Cardiac muscle cell (in vitro differentiated cells and primary cell): ENCODE measurements at regions not wholly inside any gene's neighbourhood (a gene's known extent, or its start where the extent isn't known, plus 50 kb on each side); places are given as distances from the start of the nearest gene placed in this dataset.

ENCODE experiments used
- DNase-seq, 2 donors: peaks; one replicate each; pipeline versions ENCODE4 v3.0.0 to v3.0.0-alpha.2; 2010 to 2017; ENCODE audit warnings: low read depth in 1 of 2, low spot score in 1 of 2
- H3K27ac ChIP-seq: fragments of 200-600 bp; sonication (generic); 2 replicates; pipeline ENCODE4 v1.5.1; 2016
- H3K27me3 ChIP-seq: fragments of 200-600 bp; sonication (generic); 2 replicates; pipeline ENCODE4 v1.6.0; 2016; ENCODE audit warnings: control low read depth
- H3K36me3 ChIP-seq: fragments of 200-600 bp; sonication (generic); 2 replicates; pipeline ENCODE4 v1.5.1; 2016; ENCODE audit warnings: control low read depth
- H3K4me1 ChIP-seq: fragments of 200-600 bp; sonication (generic); 2 replicates; pipeline ENCODE4 v1.8.1; 2017; ENCODE audit warnings: low read depth, mild to moderate bottlenecking, mixed run types
- H3K4me3 ChIP-seq: fragments of 200-600 bp; sonication (generic); 2 replicates; pipeline ENCODE4 v1.5.1; 2016; ENCODE audit warnings: mild to moderate bottlenecking
- H3K9me3 ChIP-seq: fragments of 200-600 bp; sonication (generic); 2 replicates; pipeline ENCODE4 v1.5.1; 2017; ENCODE audit warnings: low read depth, mild to moderate bottlenecking, control low read depth
- TF ChIP-seq, protein P1 (sequence below): IDR thresholded peaks from 2 replicates; pipeline ENCODE4 v1.5.1; 2012; ENCODE audit warnings: low read depth, mild to moderate bottlenecking, low read length

DNA sequence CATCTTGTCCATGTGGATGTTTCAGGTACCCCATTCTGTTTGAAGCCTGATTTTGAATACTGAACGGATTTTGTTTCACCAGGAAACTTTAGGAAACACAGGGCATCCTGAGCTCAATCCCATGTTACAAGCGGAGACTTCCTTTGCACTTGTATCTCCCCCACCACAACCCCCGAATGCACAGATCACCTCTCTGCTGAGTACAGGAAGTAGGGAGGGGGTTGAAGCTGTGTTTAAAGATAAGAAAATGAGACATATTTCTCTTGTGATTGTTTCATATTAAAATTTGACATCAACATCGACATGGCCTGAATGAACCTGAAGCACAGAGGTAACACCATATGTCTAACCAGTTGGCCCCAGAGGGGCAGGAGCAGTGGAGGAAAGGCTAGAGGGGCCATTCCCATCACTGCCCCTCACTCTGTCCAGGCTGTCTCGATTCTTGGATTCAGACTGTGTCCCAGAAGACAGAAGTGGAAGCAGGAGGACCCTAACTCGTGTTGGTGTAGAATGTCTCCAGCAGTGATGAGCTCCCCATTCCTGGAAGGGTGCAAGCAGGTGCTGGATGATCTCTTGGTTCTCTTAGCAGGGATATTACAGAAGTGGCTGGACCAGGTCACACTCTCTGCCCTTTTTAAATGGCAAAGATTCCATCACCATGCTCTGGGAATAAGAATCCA is 59.6 kb upstream of the IQSEC1 start:
- TF ChIP-seq, protein P1, sequence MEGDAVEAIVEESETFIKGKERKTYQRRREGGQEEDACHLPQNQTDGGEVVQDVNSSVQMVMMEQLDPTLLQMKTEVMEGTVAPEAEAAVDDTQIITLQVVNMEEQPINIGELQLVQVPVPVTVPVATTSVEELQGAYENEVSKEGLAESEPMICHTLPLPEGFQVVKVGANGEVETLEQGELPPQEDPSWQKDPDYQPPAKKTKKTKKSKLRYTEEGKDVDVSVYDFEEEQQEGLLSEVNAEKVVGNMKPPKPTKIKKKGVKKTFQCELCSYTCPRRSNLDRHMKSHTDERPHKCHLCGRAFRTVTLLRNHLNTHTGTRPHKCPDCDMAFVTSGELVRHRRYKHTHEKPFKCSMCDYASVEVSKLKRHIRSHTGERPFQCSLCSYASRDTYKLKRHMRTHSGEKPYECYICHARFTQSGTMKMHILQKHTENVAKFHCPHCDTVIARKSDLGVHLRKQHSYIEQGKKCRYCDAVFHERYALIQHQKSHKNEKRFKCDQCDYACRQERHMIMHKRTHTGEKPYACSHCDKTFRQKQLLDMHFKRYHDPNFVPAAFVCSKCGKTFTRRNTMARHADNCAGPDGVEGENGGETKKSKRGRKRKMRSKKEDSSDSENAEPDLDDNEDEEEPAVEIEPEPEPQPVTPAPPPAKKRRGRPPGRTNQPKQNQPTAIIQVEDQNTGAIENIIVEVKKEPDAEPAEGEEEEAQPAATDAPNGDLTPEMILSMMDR: no peak
- Histone ChIP-seq H3K36me3 (no peaks in the 10 kb centered on the region), H3K4me3 (no peak overlapping the region), H3K4me1 (no peaks in the 10 kb centered on the region), H3K27ac (no peak overlapping the region), H3K27me3 (no peaks in the 10 kb centered on the region), H3K9me3 (no peaks in the 10 kb centered on the region)
- DNase-seq: no peak

DNA sequence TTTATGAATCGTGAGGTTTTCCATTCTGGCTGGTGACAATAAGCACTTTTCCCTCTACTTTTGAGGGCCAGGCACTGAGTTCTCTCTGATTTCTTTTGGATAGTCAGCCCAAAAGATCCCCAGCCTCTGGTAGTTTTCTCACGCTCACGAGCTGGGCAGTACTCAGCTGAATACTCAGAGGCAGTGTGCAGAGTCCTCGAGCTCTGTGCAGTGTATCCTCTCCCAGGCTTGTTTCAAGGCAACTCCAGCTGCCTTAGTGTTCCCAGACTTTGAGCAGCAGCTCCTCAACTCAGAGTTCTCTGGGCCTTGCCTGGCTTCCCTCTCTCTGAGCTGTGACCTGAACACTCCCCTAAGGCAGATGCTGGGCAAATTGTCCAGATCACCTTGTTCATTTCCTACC is 59.1 kb upstream of the IQSEC1 start:
- H3K27ac ChIP-seq: no peak overlapping the region
- TF ChIP-seq, protein P1: no peak
- H3K4me3 ChIP-seq: no peak overlapping the region
- no peaks in the 10 kb centered on the region for H3K9me3 ChIP-seq
- no peak for DNase-seq
- H3K36me3 ChIP-seq: no peaks in the 10 kb centered on the region
- no peaks in the 10 kb centered on the region for H3K4me1 ChIP-seq
- no peaks in the 10 kb centered on the region for H3K27me3 ChIP-seq

DNA sequence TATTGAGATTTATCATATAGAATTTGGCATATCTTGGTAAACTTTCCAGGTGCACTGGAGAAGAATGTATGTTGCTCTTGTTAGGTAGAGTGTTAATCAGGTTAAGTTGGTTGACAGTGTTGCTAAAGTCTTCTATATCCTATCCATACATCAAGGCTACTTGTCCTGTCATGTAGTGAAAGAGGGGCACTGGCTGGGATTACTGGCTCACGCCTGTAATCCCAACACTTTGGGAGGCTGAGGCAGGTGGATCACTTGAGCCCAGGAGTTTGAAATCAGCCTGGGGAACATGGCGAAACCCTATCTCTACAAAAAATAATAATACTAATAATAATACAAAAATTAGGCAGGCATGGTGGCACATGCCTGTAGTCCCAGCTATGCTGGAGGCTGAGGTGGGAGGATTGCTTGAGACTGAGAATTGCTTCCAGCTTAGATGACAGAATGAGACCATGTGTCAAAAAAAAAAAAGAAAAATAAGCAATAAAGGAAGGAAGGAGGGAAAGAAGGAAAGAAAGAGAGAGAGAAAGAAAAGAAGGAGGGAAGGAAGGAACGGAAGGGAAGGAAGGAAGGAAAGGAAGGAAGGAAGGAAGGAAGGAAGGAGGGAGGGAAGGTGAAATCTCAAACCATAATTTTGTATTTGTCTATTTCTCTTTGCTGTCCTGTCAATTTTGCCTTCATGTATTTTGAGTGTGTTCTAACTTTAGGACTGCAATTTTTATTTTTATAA is 57.4 kb upstream of the IQSEC1 start:
- DNase-seq: no peak
- TF ChIP-seq, protein P1: no peak
- no peaks in the 10 kb centered on the region for H3K9me3 ChIP-seq
- H3K27me3 ChIP-seq: no peaks in the 10 kb centered on the region
- no peak overlapping the region for H3K27ac ChIP-seq
- no peaks in the 10 kb centered on the region for H3K4me1 ChIP-seq
- H3K4me3 ChIP-seq: no peak overlapping the region
- H3K36me3 ChIP-seq: no peaks in the 10 kb centered on the region

DNA sequence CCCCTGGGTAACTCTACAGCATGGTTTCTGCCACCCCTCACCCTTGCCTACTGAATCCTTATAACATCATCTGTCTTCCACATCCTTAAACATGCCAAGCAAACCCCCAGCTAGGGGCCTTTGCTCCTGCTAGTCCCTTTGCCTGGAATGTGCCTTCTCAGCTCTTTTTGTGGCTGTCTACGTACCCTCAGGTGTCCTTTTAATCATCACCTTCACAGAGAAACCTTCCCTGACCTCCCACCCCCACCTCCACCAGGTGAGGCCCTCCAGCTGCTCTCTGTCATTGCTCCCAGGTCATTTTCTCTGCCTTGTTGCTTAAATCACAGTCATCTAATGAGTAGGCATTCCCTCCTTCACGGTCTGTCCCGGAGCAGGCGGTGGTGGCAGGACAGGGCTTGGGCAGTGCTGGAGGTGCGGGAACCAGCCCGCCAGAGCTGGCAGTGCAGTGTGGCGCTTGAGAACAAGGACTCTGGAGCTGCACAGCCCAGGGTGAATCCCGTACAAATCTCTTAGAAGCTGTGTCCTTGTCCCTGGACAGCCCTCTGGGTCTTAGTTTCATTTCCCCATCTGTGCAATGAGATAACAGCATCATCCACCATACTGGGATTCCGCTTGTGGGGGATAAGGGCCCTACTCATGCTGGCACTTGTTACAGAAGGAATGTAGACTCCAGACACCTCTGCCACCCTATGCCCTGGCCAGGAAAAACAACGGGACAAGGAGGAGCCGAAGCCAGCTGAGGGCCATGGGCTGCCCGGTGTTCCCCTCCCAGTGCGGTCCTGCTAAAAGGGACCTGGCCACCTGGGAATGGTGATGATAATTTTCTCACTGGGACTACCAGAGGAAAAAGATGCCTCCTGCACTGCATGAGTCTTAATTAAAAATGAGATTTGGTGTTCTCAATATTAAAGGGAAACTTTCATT is 52.1 kb upstream of the IQSEC1 start:
- DNase-seq: no peak

DNA sequence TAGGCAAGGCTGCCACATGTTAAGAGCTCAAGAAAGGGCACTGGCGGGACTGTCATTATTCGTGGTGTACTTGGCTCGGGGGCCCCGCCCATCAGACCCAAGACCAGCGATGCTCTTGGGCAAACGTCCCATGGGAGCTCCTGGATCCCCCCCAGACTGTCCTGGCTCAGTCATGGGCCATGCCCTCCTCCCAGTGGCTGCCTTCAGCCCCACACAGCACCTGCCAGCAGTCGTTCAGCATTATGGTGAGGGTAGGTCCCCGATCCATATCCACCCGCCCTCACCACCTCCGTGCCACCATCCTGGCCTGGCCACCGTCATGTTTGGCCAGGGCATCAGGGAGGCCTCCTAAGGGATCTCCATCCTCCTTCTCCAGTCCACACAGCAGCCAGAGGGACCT is 51.4 kb upstream of the IQSEC1 start:
- no peak overlapping the region for H3K4me3 ChIP-seq
- no peaks in the 10 kb centered on the region for H3K9me3 ChIP-seq
- no peaks in the 10 kb centered on the region for H3K36me3 ChIP-seq
- DNase-seq: no peak
- TF ChIP-seq, protein P1: no peak
- no peaks in the 10 kb centered on the region for H3K27me3 ChIP-seq
- no peaks in the 10 kb centered on the region for H3K4me1 ChIP-seq
- H3K27ac ChIP-seq: no peak overlapping the region

More for the DNA sequence above, 52.1 kb upstream of the IQSEC1 start:
- Histone ChIP-seq H3K36me3 (no peaks in the 10 kb centered on the region), H3K4me1 (no peaks in the 10 kb centered on the region), H3K9me3 (no peaks in the 10 kb centered on the region), H3K27me3 (no peaks in the 10 kb centered on the region), H3K27ac (no peak overlapping the region), H3K4me3 (no peak overlapping the region)
- TF ChIP-seq, protein P1: no peak
